SK-N-SH treated with all-trans-retinoic acid at 6 μM for 48 hours (cell line): ENCODE measurements at regions not wholly inside any gene's neighbourhood (a gene's known extent, or its start where the extent isn't known, plus 50 kb on each side); places are given as distances from the start of the nearest gene placed in this dataset.

ENCODE experiments used
- ARNTL ChIP-seq: fragments of 450-650 bp; formaldehyde crosslinking; IDR thresholded peaks from 2 replicates; pipeline ENCODE4 v1.5.0; 2020; ENCODE audit warnings: low read depth, mild to moderate bottlenecking, moderate library complexity, borderline replicate concordance
- SNAI2 ChIP-seq: fragments of 250-450 bp; sonication (Bioruptor Pico); IDR thresholded peaks from 2 replicates; pipeline ENCODE4 v1.5.0; 2020; ENCODE audit warnings: mild to moderate bottlenecking, moderate library complexity
- ZFP30 ChIP-seq: fragments of 450-650 bp; formaldehyde crosslinking; IDR thresholded peaks from 2 replicates; pipeline ENCODE4 v1.5.0; 2022; ENCODE audit warnings: mild to moderate bottlenecking, moderate library complexity

DNA sequence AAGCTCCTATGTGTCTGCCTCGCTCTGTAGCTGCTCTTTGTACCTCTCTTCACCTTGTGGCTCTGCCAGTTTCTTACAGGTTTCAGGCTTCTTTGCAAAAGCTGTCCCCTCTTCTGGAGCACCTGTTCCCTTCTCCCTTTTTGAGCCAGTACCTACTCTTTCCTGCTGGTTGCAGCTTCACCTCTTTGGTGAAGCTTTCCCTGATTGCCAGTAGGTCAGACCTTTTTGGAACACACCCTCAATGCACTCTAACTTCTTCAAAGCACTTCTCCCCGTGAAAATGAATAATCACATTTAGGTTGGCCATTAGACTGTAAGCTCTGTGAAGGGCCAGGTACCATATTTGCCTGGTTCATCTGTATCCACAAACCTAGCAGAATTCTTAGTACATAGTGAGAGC lies 60.3 kb downstream of the BHLHE40 start:
- TF ChIP-seq ZFP30 (CRISPR knock-in tag) (no peak), SNAI2 (CRISPR knock-in tag) (no peak), ARNTL (CRISPR knock-in tag) (no peak)
